Activated CD8-positive, alpha-beta T cell treated with anti-CD3 and anti-CD28 coated beads for 36 hours (primary cell): ENCODE measurements at regions not wholly inside any gene's neighbourhood (a gene's known extent, or its start where the extent isn't known, plus 50 kb on each side); places are given as distances from the start of the nearest gene placed in this dataset.

Source experiments
- ATAC-seq: fragments of 200-7000 bp; cut with Tn5 transposase; one replicate; pipeline ENCODE4 v1.10.0; 2021; ENCODE audit warnings: mild to moderate bottlenecking, moderate library complexity
- CTCF ChIA-PET: fragments of 350-600 bp; sonication (Branson Sonifier 250); formaldehyde crosslinking; loops from one replicate; lab custom pipeline; 2021; ENCODE audit warnings: antibody characterized with exemption; lab: Charles Lee
- POLR2A ChIA-PET: fragments of 350-600 bp; sonication (Branson Sonifier 250); formaldehyde crosslinking; loops from one replicate; lab custom pipeline; 2021; ENCODE audit warnings: antibody characterized with exemption; lab: Charles Lee
- DNase-seq: peaks from one replicate; pipeline ENCODE4 v3.0.0-alpha.2; 2020
- H3K27ac Mint-ChIP-seq: one replicate; pipeline ENCODE4 v1.8.0; 2021; ENCODE audit warnings: mild to moderate bottlenecking, mixed read lengths
- H3K27me3 Mint-ChIP-seq: one replicate; pipeline ENCODE4 v1.8.0; 2021; ENCODE audit warnings: mixed read lengths
- H3K36me3 Mint-ChIP-seq: one replicate; pipeline ENCODE4 v1.8.0; 2021; ENCODE audit warnings: low read depth, mixed read lengths
- H3K4me1 Mint-ChIP-seq: one replicate; pipeline ENCODE4 v1.8.0; 2021; ENCODE audit warnings: low read depth, mixed read lengths
- H3K4me3 Mint-ChIP-seq: one replicate; pipeline ENCODE4 v1.8.0; 2021; ENCODE audit warnings: mild to moderate bottlenecking, moderate library complexity, mixed read lengths
- H3K9me3 Mint-ChIP-seq: one replicate; pipeline ENCODE4 v1.8.0; 2021; ENCODE audit warnings: mixed read lengths
- intact Hi-C: fragments of 100-400 bp; cut with micrococcal nuclease; formaldehyde crosslinking; loops from one replicate; pipeline ENCODE4 v1.10.0; 2022
- TF ChIP-seq, protein P1 (sequence below): fragments of 200-600 bp; IDR thresholded peaks from one replicate; pipeline ENCODE4 v1.8.0; 2022; ENCODE audit warnings: antibody characterized with exemption, mild to moderate bottlenecking

DNA sequence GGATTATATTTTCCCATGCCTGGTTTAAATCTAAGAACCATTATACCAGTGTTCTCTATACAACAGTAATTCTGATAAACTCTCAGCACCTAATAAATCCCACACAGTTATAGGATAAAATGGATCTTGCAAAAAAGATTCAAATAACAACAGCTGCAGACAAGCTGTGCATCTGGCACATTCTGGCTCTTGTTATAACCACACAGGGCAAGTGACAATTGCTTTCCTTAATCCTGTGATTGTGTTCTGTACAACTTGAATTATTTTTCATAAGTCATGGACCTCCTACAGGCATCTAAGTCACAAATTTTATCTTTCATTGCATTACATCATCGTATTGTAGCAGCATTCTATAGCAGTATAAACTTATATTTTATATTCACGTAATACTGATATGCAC, 948.3 kb downstream of the SLITRK1 start:
- no peaks in the 10 kb centered on the region for H3K27me3 Mint-ChIP-seq
- ATAC-seq = no peak
- no peak for DNase-seq
- no peaks in the 10 kb centered on the region for H3K4me1 Mint-ChIP-seq
- ChIA-PET CTCF (no interaction called here), POLR2A (no interaction called here)
- TF ChIP-seq, protein P1, sequence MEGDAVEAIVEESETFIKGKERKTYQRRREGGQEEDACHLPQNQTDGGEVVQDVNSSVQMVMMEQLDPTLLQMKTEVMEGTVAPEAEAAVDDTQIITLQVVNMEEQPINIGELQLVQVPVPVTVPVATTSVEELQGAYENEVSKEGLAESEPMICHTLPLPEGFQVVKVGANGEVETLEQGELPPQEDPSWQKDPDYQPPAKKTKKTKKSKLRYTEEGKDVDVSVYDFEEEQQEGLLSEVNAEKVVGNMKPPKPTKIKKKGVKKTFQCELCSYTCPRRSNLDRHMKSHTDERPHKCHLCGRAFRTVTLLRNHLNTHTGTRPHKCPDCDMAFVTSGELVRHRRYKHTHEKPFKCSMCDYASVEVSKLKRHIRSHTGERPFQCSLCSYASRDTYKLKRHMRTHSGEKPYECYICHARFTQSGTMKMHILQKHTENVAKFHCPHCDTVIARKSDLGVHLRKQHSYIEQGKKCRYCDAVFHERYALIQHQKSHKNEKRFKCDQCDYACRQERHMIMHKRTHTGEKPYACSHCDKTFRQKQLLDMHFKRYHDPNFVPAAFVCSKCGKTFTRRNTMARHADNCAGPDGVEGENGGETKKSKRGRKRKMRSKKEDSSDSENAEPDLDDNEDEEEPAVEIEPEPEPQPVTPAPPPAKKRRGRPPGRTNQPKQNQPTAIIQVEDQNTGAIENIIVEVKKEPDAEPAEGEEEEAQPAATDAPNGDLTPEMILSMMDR = no peak
- no peak overlapping the region for H3K27ac Mint-ChIP-seq
- intact Hi-C loops = no loop called here
- H3K4me3 Mint-ChIP-seq = no peak overlapping the region
- H3K36me3 Mint-ChIP-seq = no peaks in the 10 kb centered on the region
- peaks cover 9% of the 10 kb centered on the region for H3K9me3 Mint-ChIP-seq

DNA sequence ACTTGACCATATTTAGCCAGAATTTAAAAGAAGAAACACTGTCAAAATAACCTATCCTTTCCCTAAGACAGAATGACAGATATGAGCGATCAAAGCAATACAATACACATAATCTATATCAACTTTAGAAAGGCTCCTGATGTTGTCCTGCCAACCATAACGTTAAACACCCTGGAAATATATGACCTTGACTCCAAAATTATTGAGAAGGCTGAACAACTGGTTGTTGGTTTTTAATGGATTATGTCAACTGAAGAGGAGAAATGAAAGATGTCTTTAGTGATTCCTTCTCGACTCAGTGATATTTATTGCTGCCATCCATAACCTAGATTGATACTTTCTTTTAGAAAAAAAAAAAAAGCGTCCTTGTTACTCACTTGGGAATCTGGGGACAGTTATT, 957.2 kb downstream of the SLITRK1 start:
- Mint-ChIP-seq H3K27ac (no peak overlapping the region), H3K4me3 (no peak overlapping the region), H3K36me3 (no peaks in the 10 kb centered on the region), H3K27me3 (no peaks in the 10 kb centered on the region), H3K9me3 (no peaks in the 10 kb centered on the region), H3K4me1 (no peaks in the 10 kb centered on the region)
- POLR2A ChIA-PET = no interaction called here
- no peak for ATAC-seq
- DNase-seq = no peak
- CTCF ChIA-PET = no interaction called here
- TF ChIP-seq, protein P1 = no peak
- intact Hi-C loops = no loop called here

DNA sequence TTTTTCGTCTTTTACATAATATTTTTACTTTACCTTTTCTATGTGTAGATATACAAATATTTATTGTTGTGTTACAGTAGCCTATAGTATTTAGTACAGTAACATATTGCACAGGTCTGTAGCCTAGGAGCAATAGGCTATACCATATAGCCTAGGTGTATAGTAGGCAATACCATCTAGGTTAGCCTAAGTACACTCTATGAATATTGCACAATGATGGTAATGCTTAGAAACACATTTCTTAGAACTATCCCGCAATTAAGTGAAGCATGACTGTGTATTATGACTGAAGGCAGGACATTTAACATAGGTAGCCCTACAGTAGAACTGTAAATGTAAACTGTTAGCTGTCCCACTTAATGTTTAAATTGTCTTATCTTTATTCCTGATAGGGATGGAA, 964.3 kb downstream of the SLITRK1 start:
- Mint-ChIP-seq H3K27ac (no peak overlapping the region), H3K9me3 (peaks cover 3% of the 10 kb centered on the region), H3K4me3 (no peak overlapping the region), H3K27me3 (no peaks in the 10 kb centered on the region), H3K4me1 (no peaks in the 10 kb centered on the region), H3K36me3 (no peaks in the 10 kb centered on the region)
- ATAC-seq = no peak
- ChIA-PET CTCF (interaction anchor here (1.7 kb wide), 1 partner anchor 7 kb away, joined by 3 read pairs; no protein-coding TSS in a partner anchor), POLR2A (no interaction called here)
- TF ChIP-seq, protein P1 = no peak
- intact Hi-C loops = no loop called here
- DNase-seq = no peak

DNA sequence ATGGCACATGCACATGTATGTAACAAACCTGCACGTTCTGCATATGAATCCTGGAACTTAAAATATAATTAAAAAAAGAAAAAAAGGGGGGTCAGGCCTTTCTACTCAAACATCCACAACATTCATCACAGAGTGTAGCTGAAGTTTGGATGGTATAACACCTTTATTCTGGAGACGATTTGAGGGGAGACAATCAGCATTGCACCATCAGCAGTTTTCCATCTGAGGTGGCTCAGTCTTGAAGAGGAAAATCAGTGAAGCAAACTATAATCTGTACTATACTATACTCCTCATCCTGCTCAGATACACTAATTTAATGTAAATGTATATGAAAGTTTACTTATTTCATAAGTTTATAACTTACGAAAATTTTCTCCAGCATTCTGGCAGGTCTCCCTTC, 969.7 kb downstream of the SLITRK1 start:
- Mint-ChIP-seq H3K27ac (no peak overlapping the region), H3K27me3 (no peaks in the 10 kb centered on the region), H3K4me3 (no peak overlapping the region), H3K9me3 (peaks cover 2% of the 10 kb centered on the region), H3K36me3 (no peaks in the 10 kb centered on the region), H3K4me1 (no peaks in the 10 kb centered on the region)
- intact Hi-C loops = no loop called here
- ChIA-PET CTCF (no interaction called here), POLR2A (no interaction called here)
- TF ChIP-seq, protein P1 = no peak
- no peak for DNase-seq
- no peak for ATAC-seq

DNA sequence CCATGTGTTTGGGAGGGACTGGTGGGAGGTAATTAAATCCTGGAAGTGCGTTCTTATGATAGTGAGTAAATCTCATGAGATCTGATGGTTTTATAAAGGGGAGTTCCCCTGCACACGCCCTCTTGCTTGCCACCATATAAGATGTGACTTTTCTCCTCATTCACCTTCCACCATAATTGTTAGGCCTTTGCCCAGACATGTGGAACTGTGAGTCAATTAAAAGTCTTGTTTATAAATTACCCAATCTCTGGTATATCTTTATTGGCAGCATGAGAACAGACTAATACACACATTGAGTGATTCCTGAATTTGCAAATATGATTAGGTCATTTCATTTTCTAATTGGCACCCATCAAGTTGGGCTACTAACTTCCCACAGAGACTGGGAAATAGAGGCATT, 977.2 kb downstream of the SLITRK1 start:
- no peaks in the 10 kb centered on the region for H3K4me1 Mint-ChIP-seq
- H3K9me3 Mint-ChIP-seq = peaks cover 6% of the 10 kb centered on the region
- H3K4me3 Mint-ChIP-seq = no peak overlapping the region
- POLR2A ChIA-PET = no interaction called here
- intact Hi-C loops = no loop called here
- DNase-seq (no peak), ATAC-seq (no peak)
- H3K36me3 Mint-ChIP-seq = no peaks in the 10 kb centered on the region
- no peak overlapping the region for H3K27ac Mint-ChIP-seq
- CTCF ChIA-PET = no interaction called here
- no peaks in the 10 kb centered on the region for H3K27me3 Mint-ChIP-seq
- TF ChIP-seq, protein P1 = no peak
